Endothelial cell (in vitro differentiated cells): ENCODE measurements at regions not wholly inside any gene's neighbourhood (a gene's known extent, or its start where the extent isn't known, plus 50 kb on each side); places are given as distances from the start of the nearest gene placed in this dataset.

ENCODE experiments used
- DNase-seq: peaks from one replicate; pipeline ENCODE4 v3.0.0; 2021; ENCODE audit warnings: low spot score
- H3K27ac Mint-ChIP-seq: one replicate; pipeline ENCODE4 v1.8.0; 2021; ENCODE audit warnings: mixed read lengths, inconsistent platforms; ENCODE audit not compliant: unreplicated experiment
- H3K27me3 Mint-ChIP-seq: one replicate; pipeline ENCODE4 v1.8.0; 2021; ENCODE audit warnings: mild to moderate bottlenecking, moderate library complexity, mixed read lengths, inconsistent platforms; ENCODE audit not compliant: unreplicated experiment
- H3K36me3 Mint-ChIP-seq: one replicate; pipeline ENCODE4 v1.8.0; 2021; ENCODE audit warnings: mild to moderate bottlenecking, low read depth, mixed read lengths, inconsistent platforms; ENCODE audit not compliant: unreplicated experiment
- H3K4me1 Mint-ChIP-seq: one replicate; pipeline ENCODE4 v1.8.0; 2021; ENCODE audit warnings: mild to moderate bottlenecking, mixed read lengths, inconsistent platforms; ENCODE audit not compliant: unreplicated experiment
- H3K4me3 Mint-ChIP-seq: one replicate; pipeline ENCODE4 v1.8.0; 2021; ENCODE audit warnings: mild to moderate bottlenecking, mixed read lengths, inconsistent platforms; ENCODE audit not compliant: unreplicated experiment
- H3K9me3 Mint-ChIP-seq: one replicate; pipeline ENCODE4 v1.8.0; 2021; ENCODE audit warnings: mixed read lengths, inconsistent platforms; ENCODE audit not compliant: unreplicated experiment
- CTCF ChIP-seq: fragments of 200-600 bp; sonication (generic); IDR thresholded peaks from one replicate; pipeline ENCODE4 v1.5.0; 2021; ENCODE audit warnings: antibody characterized with exemption; ENCODE audit not compliant: unreplicated experiment

DNA sequence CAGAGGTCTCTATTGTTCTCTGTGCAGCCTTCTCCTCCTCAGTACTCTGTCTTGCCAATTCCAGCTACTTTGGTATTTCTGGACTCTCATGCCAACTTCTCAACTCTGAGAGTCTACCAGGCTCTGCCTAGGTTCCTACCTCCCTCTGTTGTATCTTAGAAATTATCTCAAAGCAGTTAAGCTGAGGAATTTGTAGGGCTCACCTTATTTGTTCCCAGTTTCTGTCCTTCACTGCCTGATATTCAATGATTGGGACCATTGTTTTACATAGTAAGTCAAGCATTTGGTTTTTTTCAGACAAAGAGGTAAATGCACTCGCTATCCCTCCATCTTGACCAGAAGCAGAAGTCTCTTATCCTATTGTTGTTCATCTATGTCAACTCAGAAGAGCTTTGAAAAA is 205.0 kb upstream of the PGR start:
- DNase-seq, result no peak
- Mint-ChIP-seq H3K27me3 (peaks cover 2% of the 10 kb centered on the region), H3K9me3 (no peaks in the 10 kb centered on the region), H3K36me3 (no peaks in the 10 kb centered on the region), H3K4me1 (no peaks in the 10 kb centered on the region), H3K4me3 (no peak overlapping the region), H3K27ac (no peak overlapping the region)
- TF ChIP-seq CTCF, result no peak

GRCh38 chr11:101331411-101331810 is 201.8 kb upstream of the PGR start:
- H3K4me1 Mint-ChIP-seq, result no peaks in the 10 kb centered on the region
- H3K36me3 Mint-ChIP-seq, result no peaks in the 10 kb centered on the region
- peaks cover 2% of the 10 kb centered on the region for H3K27me3 Mint-ChIP-seq
- no peaks in the 10 kb centered on the region for H3K9me3 Mint-ChIP-seq
- H3K27ac Mint-ChIP-seq, result no peak overlapping the region
- H3K4me3 Mint-ChIP-seq, result no peak overlapping the region
- no peak for TF ChIP-seq CTCF
- DNase-seq, result no peak

DNA sequence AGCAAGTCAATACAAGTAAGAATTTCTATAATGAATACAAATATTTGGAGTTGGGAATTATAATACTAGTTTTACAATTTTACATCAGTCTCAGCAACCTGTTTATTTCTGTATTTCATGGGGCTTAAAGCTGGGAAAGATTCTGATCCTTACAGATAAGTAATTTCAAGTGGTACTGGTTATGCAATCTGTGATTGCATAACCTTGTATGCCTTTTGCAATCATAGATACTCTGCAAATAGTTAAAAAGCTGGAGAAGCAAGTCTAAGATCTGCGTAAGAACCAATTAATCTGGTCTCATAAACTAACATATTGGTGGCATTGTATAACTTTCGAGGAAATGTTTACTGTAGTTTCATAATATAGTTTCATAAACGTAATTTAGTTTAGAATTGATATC is 198.3 kb upstream of the PGR start:
- Mint-ChIP-seq H3K4me3 (no peak overlapping the region), H3K9me3 (no peaks in the 10 kb centered on the region), H3K36me3 (no peaks in the 10 kb centered on the region), H3K27me3 (peaks cover 2% of the 10 kb centered on the region), H3K4me1 (no peaks in the 10 kb centered on the region), H3K27ac (no peak overlapping the region)
- DNase-seq, result no peak
- no peak for TF ChIP-seq CTCF

GRCh38 chr11:101326141-101326540 is 196.5 kb upstream of the PGR start:
- no peak for TF ChIP-seq CTCF
- no peak overlapping the region for H3K4me3 Mint-ChIP-seq

GRCh38 chr11:101323997-101324396 is 194.4 kb upstream of the PGR start:
- H3K4me3 Mint-ChIP-seq, result no peak overlapping the region
- no peaks in the 10 kb centered on the region for H3K36me3 Mint-ChIP-seq
- H3K9me3 Mint-ChIP-seq, result no peaks in the 10 kb centered on the region
- no peaks in the 10 kb centered on the region for H3K4me1 Mint-ChIP-seq
- H3K27me3 Mint-ChIP-seq, result no peaks in the 10 kb centered on the region
- no peak for TF ChIP-seq CTCF
- no peak overlapping the region for H3K27ac Mint-ChIP-seq
- DNase-seq, result peak; percentile 9

More at GRCh38 chr11:101326141-101326540, 196.5 kb upstream of the PGR start:
- Mint-ChIP-seq H3K36me3 (no peaks in the 10 kb centered on the region), H3K27me3 (no peaks in the 10 kb centered on the region), H3K27ac (no peak overlapping the region), H3K4me1 (no peaks in the 10 kb centered on the region), H3K9me3 (no peaks in the 10 kb centered on the region)
- no peak for DNase-seq
